ENCODE measurements at regions not wholly inside any gene's neighbourhood (a gene's known extent, or its start where the extent isn't known, plus 50 kb on each side); places are given as distances from the start of the nearest gene placed in this dataset.

DNA sequence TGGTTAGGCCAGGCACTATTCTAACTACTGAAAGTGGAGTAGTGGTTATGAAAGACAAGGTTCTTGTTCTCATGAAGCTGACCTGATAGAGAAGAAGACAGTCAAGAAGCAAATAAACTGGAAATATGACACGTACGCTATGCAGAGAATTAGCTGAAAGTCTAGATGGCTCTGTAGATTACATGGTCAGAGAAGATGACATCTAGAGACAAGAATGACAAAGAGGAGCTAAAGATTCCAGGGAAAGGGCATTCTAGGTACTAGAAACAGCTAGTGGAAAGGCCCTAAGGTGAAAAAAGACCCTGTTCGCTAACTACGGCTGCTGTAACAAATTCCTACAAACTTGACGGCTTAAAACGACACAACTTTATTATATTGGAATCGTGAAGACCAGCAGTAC lies 68.0 kb upstream of the NRIP1 start:
- no peak overlapping the region for H3K4me3 ChIP-seq (ENCODE audit: low read length in 2 of 2)
- no peak overlapping the region for H3K27ac ChIP-seq (ENCODE audit: low read length)
- no peak overlapping the region for H3K9ac ChIP-seq (ENCODE audit: low read length in 2 of 2)
- H3K9me3 ChIP-seq (ENCODE audit: control insufficient read depth in 2 of 2, low read length in 2 of 2), result no peaks in the 10 kb centered on the region
- H3K36me3 ChIP-seq (ENCODE audit: control insufficient read depth in 2 of 2, insufficient read depth in 2 of 2, low read length in 2 of 2), result no peaks in the 10 kb centered on the region
- no peaks in the 10 kb centered on the region for H3K4me1 ChIP-seq (ENCODE audit: control insufficient read depth, insufficient read depth, low read length)
- H3K27me3 ChIP-seq (ENCODE audit: control insufficient read depth in 1 of 2, insufficient read depth in 2 of 2, low read length in 2 of 2), result no peaks in the 10 kb centered on the region

DNA sequence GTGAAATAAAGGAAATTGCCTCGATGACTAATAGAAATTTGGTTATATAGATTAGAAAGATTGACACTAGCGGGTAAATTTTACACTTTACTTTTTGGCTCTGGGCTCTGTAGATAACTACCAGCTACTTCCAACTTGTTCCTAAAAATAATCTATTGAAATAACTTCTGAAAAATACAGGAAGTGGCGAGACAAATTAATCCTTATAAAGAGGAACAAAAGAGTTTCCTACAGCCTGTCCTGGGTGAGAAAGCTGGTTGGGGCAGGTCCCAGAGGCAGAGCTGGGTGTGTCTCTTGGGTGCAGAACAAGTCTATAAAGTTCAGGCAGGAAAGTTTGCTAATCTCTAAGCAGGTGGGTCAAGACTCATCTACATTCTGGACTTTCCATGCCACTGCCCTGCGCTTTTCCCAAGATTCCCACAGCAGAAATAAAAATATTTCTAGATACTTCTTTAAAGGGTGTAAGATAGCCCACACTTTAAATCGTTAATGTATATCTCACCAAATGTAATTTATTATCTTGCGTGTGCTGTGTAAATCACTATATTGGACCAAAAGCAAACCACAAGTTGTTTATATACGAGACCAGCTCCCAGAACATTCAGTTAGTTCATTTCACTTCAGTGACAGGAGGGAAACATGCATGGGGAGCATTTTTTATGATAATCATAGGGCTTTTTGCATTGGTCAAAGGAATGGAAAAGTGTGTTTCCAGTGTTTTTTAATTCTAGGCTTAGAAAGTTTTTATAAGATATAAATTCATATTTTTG lies 70.1 kb upstream of the NRIP1 start:
- H3K27me3 ChIP-seq (ENCODE audit: control insufficient read depth in 1 of 2, insufficient read depth in 2 of 2, low read length in 2 of 2), result no peaks in the 10 kb centered on the region
- no peak overlapping the region for H3K27ac ChIP-seq (ENCODE audit: low read length)
- no peak overlapping the region for H3K9ac ChIP-seq (ENCODE audit: low read length in 2 of 2)
- H3K9me3 ChIP-seq (ENCODE audit: control insufficient read depth in 2 of 2, low read length in 2 of 2), result no peaks in the 10 kb centered on the region
- H3K4me1 ChIP-seq (ENCODE audit: control insufficient read depth, insufficient read depth, low read length), result no peaks in the 10 kb centered on the region
- no peaks in the 10 kb centered on the region for H3K36me3 ChIP-seq (ENCODE audit: control insufficient read depth in 2 of 2, insufficient read depth in 2 of 2, low read length in 2 of 2)
- H3K4me3 ChIP-seq (ENCODE audit: low read length in 2 of 2), result no peak overlapping the region

DNA sequence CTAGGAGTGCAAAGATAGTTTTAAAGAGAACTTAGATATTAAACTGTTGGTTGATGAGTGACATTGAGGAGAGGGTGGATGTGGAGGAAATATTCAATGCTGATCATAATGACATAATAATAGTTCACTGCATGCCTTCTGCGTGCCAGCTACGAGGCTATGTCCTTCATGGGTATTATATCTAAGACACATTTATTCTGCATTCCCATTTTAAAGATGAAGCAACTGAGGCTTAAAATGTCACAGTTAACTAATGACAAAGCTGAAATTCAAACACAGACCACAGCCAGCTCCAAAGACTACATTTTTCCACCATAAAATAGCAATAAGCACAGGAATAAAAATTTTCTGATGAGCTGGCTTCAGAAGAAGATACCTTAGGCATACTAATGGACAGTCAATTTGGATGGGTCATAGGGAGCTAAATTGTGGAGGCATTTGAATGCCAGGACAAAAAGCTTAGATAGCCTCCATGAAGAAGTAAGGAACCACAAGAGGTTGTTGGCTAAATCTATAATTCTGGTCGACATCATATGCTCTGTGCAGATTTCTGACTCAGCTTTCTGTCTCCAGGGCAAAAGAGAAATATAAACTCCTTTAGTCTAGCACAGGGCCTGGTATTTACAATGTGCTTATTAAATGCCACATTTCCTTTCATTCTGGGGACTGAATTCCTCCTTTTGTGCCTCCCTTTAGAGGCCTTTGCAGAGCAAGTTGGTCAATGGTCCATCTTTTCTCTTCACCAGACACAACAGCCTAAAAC lies 71.2 kb upstream of the NRIP1 start:
- Histone ChIP-seq H3K4me3 (ENCODE audit: low read length in 2 of 2) (no peak overlapping the region), H3K9ac (ENCODE audit: low read length in 2 of 2) (no peak overlapping the region), H3K9me3 (ENCODE audit: control insufficient read depth in 2 of 2, low read length in 2 of 2) (no peaks in the 10 kb centered on the region), H3K4me1 (ENCODE audit: control insufficient read depth, insufficient read depth, low read length) (no peaks in the 10 kb centered on the region), H3K27me3 (ENCODE audit: control insufficient read depth in 1 of 2, insufficient read depth in 2 of 2, low read length in 2 of 2) (no peaks in the 10 kb centered on the region), H3K27ac (ENCODE audit: low read length) (no peak overlapping the region), H3K36me3 (ENCODE audit: control insufficient read depth in 2 of 2, insufficient read depth in 2 of 2, low read length in 2 of 2) (no peaks in the 10 kb centered on the region)

DNA sequence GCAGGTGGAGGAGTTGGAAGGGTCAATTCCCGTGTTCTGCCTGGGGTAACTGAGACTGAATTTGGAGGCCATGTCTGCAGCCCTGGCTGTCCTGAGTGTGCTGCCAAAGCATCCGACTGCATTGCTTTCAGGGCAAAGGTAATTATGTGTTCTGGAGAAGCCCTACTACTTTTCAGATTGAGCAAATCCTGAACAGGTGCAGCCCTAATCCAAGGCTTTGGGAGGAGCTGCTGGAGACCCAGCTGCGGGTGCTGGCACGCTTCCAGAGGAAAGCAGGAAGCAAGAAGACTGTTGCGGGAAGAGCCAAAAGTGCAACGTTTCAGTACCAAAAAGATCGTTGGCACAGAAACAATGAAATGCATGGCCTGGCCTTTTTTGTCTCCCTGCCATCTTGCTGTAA lies 73.7 kb upstream of the NRIP1 start:
- Histone ChIP-seq H3K36me3 (ENCODE audit: control insufficient read depth in 2 of 2, insufficient read depth in 2 of 2, low read length in 2 of 2) (no peaks in the 10 kb centered on the region), H3K4me3 (ENCODE audit: low read length in 2 of 2) (no peak overlapping the region), H3K27ac (ENCODE audit: low read length) (no peak overlapping the region), H3K4me1 (ENCODE audit: control insufficient read depth, insufficient read depth, low read length) (no peaks in the 10 kb centered on the region), H3K27me3 (ENCODE audit: control insufficient read depth in 1 of 2, insufficient read depth in 2 of 2, low read length in 2 of 2) (no peaks in the 10 kb centered on the region), H3K9me3 (ENCODE audit: control insufficient read depth in 2 of 2, low read length in 2 of 2) (no peaks in the 10 kb centered on the region), H3K9ac (ENCODE audit: low read length in 2 of 2) (no peak overlapping the region)

DNA sequence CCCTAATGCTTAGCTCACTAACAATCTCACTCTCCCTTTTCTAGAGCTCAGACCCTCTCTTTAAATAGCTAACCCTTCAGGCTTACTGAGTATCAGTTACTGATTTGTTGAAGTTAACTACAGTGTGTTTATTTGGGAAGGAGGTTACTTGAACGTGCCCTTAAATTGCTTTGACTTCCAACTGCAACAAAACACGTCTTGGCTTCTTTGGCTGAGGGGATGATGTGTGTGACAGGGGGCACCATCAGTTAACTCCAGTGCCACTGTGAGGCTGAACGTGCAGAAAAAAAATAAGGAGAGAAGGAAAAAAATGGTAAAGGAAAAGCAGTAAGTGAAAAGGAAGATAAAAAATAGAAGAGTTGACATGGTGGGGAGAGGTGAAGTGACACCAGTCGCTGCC lies 75.1 kb upstream of the NRIP1 start:
- no peaks in the 10 kb centered on the region for H3K9me3 ChIP-seq (ENCODE audit: control insufficient read depth in 2 of 2, low read length in 2 of 2)
- no peaks in the 10 kb centered on the region for H3K36me3 ChIP-seq (ENCODE audit: control insufficient read depth in 2 of 2, insufficient read depth in 2 of 2, low read length in 2 of 2)
- H3K9ac ChIP-seq (ENCODE audit: low read length in 2 of 2), result no peak overlapping the region
- H3K4me1 ChIP-seq (ENCODE audit: control insufficient read depth, insufficient read depth, low read length), result no peaks in the 10 kb centered on the region
- H3K27ac ChIP-seq (ENCODE audit: low read length), result no peak overlapping the region
- H3K27me3 ChIP-seq (ENCODE audit: control insufficient read depth in 1 of 2, insufficient read depth in 2 of 2, low read length in 2 of 2), result no peaks in the 10 kb centered on the region
- no peak overlapping the region for H3K4me3 ChIP-seq (ENCODE audit: low read length in 2 of 2)

DNA sequence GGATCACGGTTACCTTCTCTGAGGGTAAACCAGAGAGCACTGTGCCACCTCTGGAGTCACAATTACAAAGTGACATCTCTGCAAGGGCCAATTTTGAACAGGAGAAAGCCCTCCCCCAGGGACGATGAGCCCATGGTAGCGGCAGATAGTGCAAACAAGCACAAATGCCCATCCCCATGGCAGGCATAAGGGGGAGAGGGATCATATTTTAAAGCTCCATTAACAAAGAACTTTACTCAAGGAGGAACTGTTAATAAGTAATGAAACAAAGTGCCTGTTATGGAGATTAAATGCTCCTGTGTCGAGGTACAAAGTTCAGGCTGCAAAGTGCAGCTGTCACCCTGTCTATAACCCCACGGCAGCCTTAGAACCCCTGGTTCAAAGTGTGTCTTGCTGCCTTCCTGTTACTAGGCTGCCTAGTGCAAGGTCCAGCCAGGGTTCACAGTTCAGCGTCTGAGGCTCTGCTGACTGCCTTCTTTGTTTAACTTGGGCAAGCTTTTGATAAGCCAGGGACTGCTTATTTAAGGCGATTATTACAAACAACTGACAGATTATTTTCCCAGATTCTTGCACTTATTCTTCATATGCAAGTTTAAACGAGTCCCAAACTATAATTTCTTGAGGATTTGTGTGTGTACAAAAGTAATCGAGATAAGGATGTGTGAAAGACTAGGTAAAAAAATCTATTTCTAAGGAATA lies 75.7 kb upstream of the NRIP1 start:
- Histone ChIP-seq H3K9ac (ENCODE audit: low read length in 2 of 2) (no peak overlapping the region), H3K9me3 (ENCODE audit: control insufficient read depth in 2 of 2, low read length in 2 of 2) (no peaks in the 10 kb centered on the region), H3K4me1 (ENCODE audit: control insufficient read depth, insufficient read depth, low read length) (no peaks in the 10 kb centered on the region), H3K27me3 (ENCODE audit: control insufficient read depth in 1 of 2, insufficient read depth in 2 of 2, low read length in 2 of 2) (no peaks in the 10 kb centered on the region), H3K36me3 (ENCODE audit: control insufficient read depth in 2 of 2, insufficient read depth in 2 of 2, low read length in 2 of 2) (no peaks in the 10 kb centered on the region), H3K4me3 (ENCODE audit: low read length in 2 of 2) (no peak overlapping the region), H3K27ac (ENCODE audit: low read length) (no peak overlapping the region)

DNA sequence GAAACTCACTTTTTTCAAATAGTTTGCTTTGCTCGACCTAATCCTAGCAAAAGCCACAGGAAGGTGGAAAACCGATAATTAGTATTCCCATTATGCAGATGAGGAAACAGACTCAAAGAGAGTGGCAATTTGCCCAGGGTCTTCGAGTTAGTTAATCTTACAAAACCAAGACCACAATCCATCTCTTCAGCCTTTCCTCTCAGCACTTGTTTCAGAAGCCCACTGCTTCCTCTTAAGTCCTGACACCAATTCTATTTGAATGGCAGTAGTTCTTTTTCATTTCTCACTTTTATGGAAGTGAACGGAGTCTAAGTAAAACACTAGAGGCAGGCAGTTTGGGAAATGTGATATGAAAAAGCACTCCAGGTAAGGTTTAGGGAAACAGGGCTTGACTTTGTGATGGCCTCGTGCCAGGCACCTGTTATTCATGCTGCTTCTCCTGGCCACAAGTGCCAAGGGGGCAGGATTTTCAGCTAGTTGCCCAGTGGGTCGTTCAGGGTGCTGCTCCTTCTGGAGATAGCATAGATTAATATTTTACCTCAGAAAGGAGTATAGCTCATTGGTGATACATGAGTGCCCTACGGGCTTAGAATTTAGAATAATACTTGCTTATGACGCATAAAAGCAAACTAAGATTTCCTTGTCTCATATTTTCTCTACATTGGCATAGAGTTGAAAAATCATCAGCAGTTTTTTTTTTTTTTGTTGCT lies 76.6 kb upstream of the NRIP1 start:
- Histone ChIP-seq H3K27me3 (ENCODE audit: control insufficient read depth in 1 of 2, insufficient read depth in 2 of 2, low read length in 2 of 2) (no peaks in the 10 kb centered on the region), H3K27ac (ENCODE audit: low read length) (no peak overlapping the region), H3K4me3 (ENCODE audit: low read length in 2 of 2) (no peak overlapping the region), H3K9ac (ENCODE audit: low read length in 2 of 2) (no peak overlapping the region), H3K36me3 (ENCODE audit: control insufficient read depth in 2 of 2, insufficient read depth in 2 of 2, low read length in 2 of 2) (no peaks in the 10 kb centered on the region), H3K9me3 (ENCODE audit: control insufficient read depth in 2 of 2, low read length in 2 of 2) (no peaks in the 10 kb centered on the region), H3K4me1 (ENCODE audit: control insufficient read depth, insufficient read depth, low read length) (no peaks in the 10 kb centered on the region)

DNA sequence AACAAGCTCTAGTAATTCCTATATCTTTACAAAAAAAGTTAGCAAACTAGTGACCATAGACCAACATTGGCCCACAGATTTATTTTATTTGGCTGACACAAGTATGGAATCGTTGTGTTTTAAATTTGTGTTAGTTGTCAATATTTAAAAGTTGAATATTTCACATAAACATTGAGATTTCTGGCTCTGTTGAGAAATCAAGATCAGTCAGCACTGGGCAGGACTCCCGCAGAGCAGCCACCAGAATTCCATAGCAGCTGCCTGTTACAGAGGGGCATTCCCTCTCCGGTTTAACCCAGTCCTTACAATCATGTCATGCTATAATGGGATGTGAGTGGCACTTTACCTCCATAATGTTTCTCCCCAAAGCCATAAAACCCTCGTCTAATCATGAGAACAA lies 79.2 kb upstream of the NRIP1 start:
- Histone ChIP-seq H3K27ac (ENCODE audit: low read length) (no peak overlapping the region), H3K4me1 (ENCODE audit: control insufficient read depth, insufficient read depth, low read length) (no peaks in the 10 kb centered on the region), H3K4me3 (ENCODE audit: low read length in 2 of 2) (no peak overlapping the region), H3K9ac (ENCODE audit: low read length in 2 of 2) (no peak overlapping the region), H3K9me3 (ENCODE audit: control insufficient read depth in 2 of 2, low read length in 2 of 2) (no peaks in the 10 kb centered on the region), H3K36me3 (ENCODE audit: control insufficient read depth in 2 of 2, insufficient read depth in 2 of 2, low read length in 2 of 2) (no peaks in the 10 kb centered on the region), H3K27me3 (ENCODE audit: control insufficient read depth in 1 of 2, insufficient read depth in 2 of 2, low read length in 2 of 2) (no peaks in the 10 kb centered on the region)

DNA sequence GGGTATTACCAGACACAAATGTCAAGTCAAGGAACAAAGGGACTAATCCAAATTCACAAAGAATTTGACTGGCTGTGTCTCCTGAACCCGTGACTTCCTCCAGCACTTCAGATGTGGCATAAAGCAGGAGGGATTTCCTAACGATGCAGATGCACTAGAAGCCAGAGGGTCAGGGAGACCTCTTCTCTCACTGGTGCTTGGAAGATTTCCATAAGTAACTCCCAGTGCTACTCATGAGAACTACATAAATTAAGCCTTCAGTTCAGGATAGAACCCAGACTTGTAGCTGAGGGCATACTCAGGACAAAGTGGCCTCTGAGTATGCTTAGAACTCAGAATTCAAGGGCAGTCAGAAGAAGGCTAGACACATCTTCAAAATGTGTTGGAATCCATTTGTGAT lies 83.6 kb upstream of the NRIP1 start:
- Histone ChIP-seq H3K27me3 (ENCODE audit: control insufficient read depth in 1 of 2, insufficient read depth in 2 of 2, low read length in 2 of 2) (no peaks in the 10 kb centered on the region), H3K36me3 (ENCODE audit: control insufficient read depth in 2 of 2, insufficient read depth in 2 of 2, low read length in 2 of 2) (no peaks in the 10 kb centered on the region), H3K9me3 (ENCODE audit: control insufficient read depth in 2 of 2, low read length in 2 of 2) (no peaks in the 10 kb centered on the region), H3K4me3 (ENCODE audit: low read length in 2 of 2) (no peak overlapping the region), H3K4me1 (ENCODE audit: control insufficient read depth, insufficient read depth, low read length) (no peaks in the 10 kb centered on the region), H3K27ac (ENCODE audit: low read length) (no peak overlapping the region), H3K9ac (ENCODE audit: low read length in 2 of 2) (no peak overlapping the region)

DNA sequence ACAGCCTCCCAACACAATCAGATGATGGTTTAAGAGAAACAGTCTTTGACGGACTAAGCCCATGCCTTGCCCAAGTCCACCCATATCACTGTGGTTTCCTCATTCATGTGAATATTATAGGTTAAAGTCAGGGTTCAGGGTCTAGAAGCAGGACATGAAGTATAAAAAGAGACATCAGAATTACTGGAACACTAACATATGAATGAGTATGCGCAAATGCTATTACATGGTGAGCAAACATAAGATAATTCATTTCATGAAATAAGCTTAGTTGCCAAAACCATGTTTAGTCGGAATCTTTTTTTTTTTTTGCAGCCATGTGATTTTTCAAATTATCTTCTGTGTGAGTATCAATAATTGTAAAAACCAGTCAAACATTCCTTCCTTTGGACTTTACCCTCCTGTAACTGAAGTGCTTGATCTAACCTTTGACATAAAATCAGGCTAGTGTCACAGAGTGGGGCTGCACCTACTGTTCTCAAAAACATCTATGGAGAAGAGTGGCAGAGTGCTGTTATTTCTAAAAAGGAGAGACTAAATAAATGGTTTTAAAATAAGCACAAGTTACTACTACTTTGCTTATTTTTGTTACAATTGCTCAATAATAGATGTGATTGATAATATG lies 84.9 kb upstream of the NRIP1 start:
- Histone ChIP-seq H3K27ac (ENCODE audit: low read length) (no peak overlapping the region), H3K9me3 (ENCODE audit: control insufficient read depth in 2 of 2, low read length in 2 of 2) (no peaks in the 10 kb centered on the region), H3K4me3 (ENCODE audit: low read length in 2 of 2) (no peak overlapping the region), H3K27me3 (ENCODE audit: control insufficient read depth in 1 of 2, insufficient read depth in 2 of 2, low read length in 2 of 2) (no peaks in the 10 kb centered on the region), H3K9ac (ENCODE audit: low read length in 2 of 2) (no peak overlapping the region), H3K36me3 (ENCODE audit: control insufficient read depth in 2 of 2, insufficient read depth in 2 of 2, low read length in 2 of 2) (no peaks in the 10 kb centered on the region), H3K4me1 (ENCODE audit: control insufficient read depth, insufficient read depth, low read length) (no peaks in the 10 kb centered on the region)
